Kidney glomerular epithelial cell (primary cell): ENCODE measurements at regions not wholly inside any gene's neighbourhood (a gene's known extent, or its start where the extent isn't known, plus 50 kb on each side); places are given as distances from the start of the nearest gene placed in this dataset.
"Not testable (repeated sequence)": the region's sequence is repeated elsewhere in the genome, so short reads cannot be mapped to it uniquely, and the experiment has no call there.

Experiments
- DNase-seq: peaks from one replicate; lab custom pipeline; 2025; lab: John Stamatoyannopoulos, UW

- no peak for DNase-seq
Measured at GRCh38 chr11:103584720-103585119, 451.7 kb upstream of the DDI1 start.

- DNase-seq: no peak
Measured at GRCh38 chr11:103585401-103585800, 451.0 kb upstream of the DDI1 start.

- DNase-seq: no peak
Measured at GRCh38 chr11:103585911-103586310, 450.5 kb upstream of the DDI1 start.

GRCh38 chr11:103586756-103587155 is 449.7 kb upstream of the DDI1 start:
- peak; percentile 24 for DNase-seq

- DNase-seq: no peak
Measured at GRCh38 chr11:103587901-103588788, 448.3 kb upstream of the DDI1 start.

GRCh38 chr11:103591554-103591953 is 444.9 kb upstream of the DDI1 start:
- DNase-seq: no peak

GRCh38 chr11:103594283-103594682 is 442.2 kb upstream of the DDI1 start:
- no peak for DNase-seq

- DNase-seq: peak; percentile 51
Measured at GRCh38 chr11:103596315-103596714, 440.1 kb upstream of the DDI1 start.

- peak; percentile 68 for DNase-seq
Measured at GRCh38 chr11:103601225-103601846, 435.1 kb upstream of the DDI1 start.

GRCh38 chr11:103602840-103603239 is 433.6 kb upstream of the DDI1 start:
- no peak for DNase-seq

GRCh38 chr11:103604310-103604709 is 432.1 kb upstream of the DDI1 start:
- no peak for DNase-seq

- no peak for DNase-seq
Measured at GRCh38 chr11:103608566-103608965, 427.9 kb upstream of the DDI1 start.

- peak; percentile 96 for DNase-seq
Measured at GRCh38 chr11:103609117-103610066, 427.0 kb upstream of the DDI1 start.

GRCh38 chr11:103610435-103610834 is 426.0 kb upstream of the DDI1 start:
- DNase-seq: no peak

GRCh38 chr11:103611526-103612260 is 424.7 kb upstream of the DDI1 start:
- peak; percentile 79 for DNase-seq

GRCh38 chr11:103612451-103612850 is 424.0 kb upstream of the DDI1 start:
- peak; percentile 46 for DNase-seq

- DNase-seq: not testable (repeated sequence)
Measured at GRCh38 chr11:103616586-103616985, 419.9 kb upstream of the DDI1 start.

GRCh38 chr11:103618528-103618927 is 417.9 kb upstream of the DDI1 start:
- DNase-seq: no peak

- DNase-seq: no peak
Measured at GRCh38 chr11:103619480-103619879, 417.0 kb upstream of the DDI1 start.

- DNase-seq: no peak
Measured at GRCh38 chr11:103619938-103620337, 416.5 kb upstream of the DDI1 start.

- no peak for DNase-seq
Measured at GRCh38 chr11:103622296-103622695, 414.1 kb upstream of the DDI1 start.

GRCh38 chr11:103623933-103624332 is 412.5 kb upstream of the DDI1 start:
- no peak for DNase-seq
